ENCODE measurements at regions not wholly inside any gene's neighbourhood (a gene's known extent, or its start where the extent isn't known, plus 50 kb on each side); places are given as distances from the start of the nearest gene placed in this dataset.

DNA sequence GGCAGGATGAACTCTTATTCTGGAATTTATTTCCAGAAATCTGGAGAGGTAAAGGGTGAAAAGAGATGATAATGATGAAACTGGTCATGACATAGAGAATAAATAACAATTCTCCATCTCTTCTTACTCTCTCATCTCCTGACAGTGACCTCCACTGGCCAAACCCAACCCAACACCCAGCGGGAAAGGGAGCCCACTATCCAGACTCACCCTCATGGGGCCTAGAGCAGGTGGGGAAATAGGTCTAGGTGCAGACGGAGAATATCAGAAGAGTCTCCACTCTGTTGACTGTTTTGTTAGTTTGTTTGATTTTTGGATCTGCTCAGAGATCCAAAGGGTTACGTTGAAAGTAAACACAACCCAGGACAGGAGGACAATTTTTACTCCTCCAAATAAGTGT is 263.2 kb upstream of the PARD3B start:
- no peak for TF ChIP-seq EZH2 (IDR thresholded peaks at IDR 0.05; ENCODE audit: low read length)
- TF ChIP-seq, protein P1, sequence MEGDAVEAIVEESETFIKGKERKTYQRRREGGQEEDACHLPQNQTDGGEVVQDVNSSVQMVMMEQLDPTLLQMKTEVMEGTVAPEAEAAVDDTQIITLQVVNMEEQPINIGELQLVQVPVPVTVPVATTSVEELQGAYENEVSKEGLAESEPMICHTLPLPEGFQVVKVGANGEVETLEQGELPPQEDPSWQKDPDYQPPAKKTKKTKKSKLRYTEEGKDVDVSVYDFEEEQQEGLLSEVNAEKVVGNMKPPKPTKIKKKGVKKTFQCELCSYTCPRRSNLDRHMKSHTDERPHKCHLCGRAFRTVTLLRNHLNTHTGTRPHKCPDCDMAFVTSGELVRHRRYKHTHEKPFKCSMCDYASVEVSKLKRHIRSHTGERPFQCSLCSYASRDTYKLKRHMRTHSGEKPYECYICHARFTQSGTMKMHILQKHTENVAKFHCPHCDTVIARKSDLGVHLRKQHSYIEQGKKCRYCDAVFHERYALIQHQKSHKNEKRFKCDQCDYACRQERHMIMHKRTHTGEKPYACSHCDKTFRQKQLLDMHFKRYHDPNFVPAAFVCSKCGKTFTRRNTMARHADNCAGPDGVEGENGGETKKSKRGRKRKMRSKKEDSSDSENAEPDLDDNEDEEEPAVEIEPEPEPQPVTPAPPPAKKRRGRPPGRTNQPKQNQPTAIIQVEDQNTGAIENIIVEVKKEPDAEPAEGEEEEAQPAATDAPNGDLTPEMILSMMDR (optimal IDR thresholded peaks at IDR 0.05 in 1 of 3, IDR thresholded peaks at IDR 0.05 in 1 of 3, conservative IDR thresholded peaks at IDR 0.05 in 1 of 3; ENCODE audit: extremely low read depth in 1 of 3, insufficient read depth in 2 of 3, low read length in 3 of 3): no peak

Data from keratinocyte (primary cell).